HL-60 (cell line): ENCODE measurements at regions not wholly inside any gene's neighbourhood (a gene's known extent, or its start where the extent isn't known, plus 50 kb on each side); places are given as distances from the start of the nearest gene placed in this dataset.

Experiments
- POLR2AphosphoS5 ChIP-seq: IDR thresholded peaks from 2 replicates; pipeline ENCODE4 v1.6.1; 2012; ENCODE audit warnings: low read depth
- SPI1 ChIP-seq: IDR thresholded peaks from 2 replicates; pipeline ENCODE4 v1.6.1; 2012; ENCODE audit warnings: low read depth, mild to moderate bottlenecking, borderline replicate concordance
- TF ChIP-seq, protein P1 (sequence below): IDR thresholded peaks from one replicate; pipeline ENCODE4 v1.5.1; 2011; ENCODE audit warnings: low read length, control low read depth, inconsistent platforms; ENCODE audit not compliant: insufficient read depth

DNA sequence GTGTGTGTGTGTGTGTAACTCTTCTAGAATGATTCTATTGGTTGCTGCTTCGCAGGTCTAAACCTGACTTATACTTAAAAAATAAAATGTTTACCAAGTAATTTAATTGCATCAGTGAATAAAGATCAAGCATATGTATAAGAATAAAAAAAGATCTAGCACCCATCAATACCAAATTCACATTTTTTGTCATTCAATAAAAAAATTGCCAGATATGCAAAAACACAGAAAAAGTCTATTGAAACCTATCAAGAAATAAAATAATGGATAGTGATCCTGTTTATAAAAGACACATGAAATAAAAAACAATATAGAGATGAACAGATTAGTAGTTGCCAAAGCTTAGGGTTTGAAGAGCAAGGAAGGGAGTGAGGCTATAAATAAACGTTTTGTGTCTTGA is 2095.0 kb upstream of the ACO1 start:
- TF ChIP-seq, protein P1, sequence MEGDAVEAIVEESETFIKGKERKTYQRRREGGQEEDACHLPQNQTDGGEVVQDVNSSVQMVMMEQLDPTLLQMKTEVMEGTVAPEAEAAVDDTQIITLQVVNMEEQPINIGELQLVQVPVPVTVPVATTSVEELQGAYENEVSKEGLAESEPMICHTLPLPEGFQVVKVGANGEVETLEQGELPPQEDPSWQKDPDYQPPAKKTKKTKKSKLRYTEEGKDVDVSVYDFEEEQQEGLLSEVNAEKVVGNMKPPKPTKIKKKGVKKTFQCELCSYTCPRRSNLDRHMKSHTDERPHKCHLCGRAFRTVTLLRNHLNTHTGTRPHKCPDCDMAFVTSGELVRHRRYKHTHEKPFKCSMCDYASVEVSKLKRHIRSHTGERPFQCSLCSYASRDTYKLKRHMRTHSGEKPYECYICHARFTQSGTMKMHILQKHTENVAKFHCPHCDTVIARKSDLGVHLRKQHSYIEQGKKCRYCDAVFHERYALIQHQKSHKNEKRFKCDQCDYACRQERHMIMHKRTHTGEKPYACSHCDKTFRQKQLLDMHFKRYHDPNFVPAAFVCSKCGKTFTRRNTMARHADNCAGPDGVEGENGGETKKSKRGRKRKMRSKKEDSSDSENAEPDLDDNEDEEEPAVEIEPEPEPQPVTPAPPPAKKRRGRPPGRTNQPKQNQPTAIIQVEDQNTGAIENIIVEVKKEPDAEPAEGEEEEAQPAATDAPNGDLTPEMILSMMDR = no peak
- TF ChIP-seq POLR2AphosphoS5 (no peak), SPI1 (no peak)
